BE2C (cell line): ENCODE measurements at regions not wholly inside any gene's neighbourhood (a gene's known extent, or its start where the extent isn't known, plus 50 kb on each side); places are given as distances from the start of the nearest gene placed in this dataset.

ENCODE experiments used
- DNase-seq: peaks from one replicate; pipeline ENCODE4 v3.0.0-alpha.2; 2020
- H3K27me3 ChIP-seq: fragments of 250-450 bp; sonication (Bioruptor Pico); 2 replicates; pipeline ENCODE4 v1.5.1; 2020; ENCODE audit warnings: mild to moderate bottlenecking
- H3K36me3 ChIP-seq: fragments of 250-450 bp; sonication (Bioruptor Pico); 2 replicates; pipeline ENCODE4 v1.5.1; 2020; ENCODE audit warnings: mild to moderate bottlenecking
- H3K4me1 ChIP-seq: fragments of 250-450 bp; sonication (Bioruptor Pico); 2 replicates; pipeline ENCODE4 v1.5.1; 2020
- H3K4me3 ChIP-seq: 2 replicates; pipeline ENCODE4 v1.5.1; 2011; ENCODE audit warnings: low read depth, low read length
- H3K9me3 ChIP-seq: fragments of 250-450 bp; sonication (Bioruptor Pico); 2 replicates; pipeline ENCODE4 v1.5.1; 2020
- TF ChIP-seq, protein P1 (sequence below): IDR thresholded peaks from 2 replicates; pipeline ENCODE4 v1.5.1; 2012; ENCODE audit warnings: mild to moderate bottlenecking, low read depth, low read length

DNA sequence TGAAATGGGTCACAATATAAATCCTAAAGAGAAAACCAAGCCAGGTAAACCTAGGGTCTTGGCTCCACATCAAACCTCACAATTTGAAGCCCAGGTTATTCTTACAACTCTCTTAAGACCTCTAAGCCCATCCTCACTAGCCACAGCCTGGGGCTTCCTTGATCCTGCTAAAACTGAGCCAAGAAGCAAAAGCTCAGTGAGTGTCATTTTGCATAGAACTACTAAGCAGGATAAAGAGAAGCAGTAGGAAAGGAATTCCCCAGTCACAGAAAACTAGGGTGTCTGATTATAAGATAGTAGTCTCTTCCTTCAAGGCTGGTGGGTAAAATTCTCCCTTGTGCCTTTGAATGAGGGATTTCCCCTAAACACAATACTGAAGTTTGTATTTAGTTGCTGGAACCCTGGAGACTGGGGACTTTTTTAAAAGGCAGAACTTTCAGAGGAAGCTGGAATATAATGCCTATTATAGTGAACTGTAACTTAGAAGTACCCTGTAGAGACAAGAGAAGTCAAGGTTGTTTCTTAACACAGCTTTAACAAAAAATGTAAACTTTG is 196.6 kb upstream of the KIAA1217 start:
- Histone ChIP-seq H3K36me3 (no peaks in the 10 kb centered on the region), H3K4me1 (no peaks in the 10 kb centered on the region), H3K27me3 (no peaks in the 10 kb centered on the region), H3K4me3 (no peak overlapping the region), H3K9me3 (no peaks in the 10 kb centered on the region)
- no peak for DNase-seq
- TF ChIP-seq, protein P1, sequence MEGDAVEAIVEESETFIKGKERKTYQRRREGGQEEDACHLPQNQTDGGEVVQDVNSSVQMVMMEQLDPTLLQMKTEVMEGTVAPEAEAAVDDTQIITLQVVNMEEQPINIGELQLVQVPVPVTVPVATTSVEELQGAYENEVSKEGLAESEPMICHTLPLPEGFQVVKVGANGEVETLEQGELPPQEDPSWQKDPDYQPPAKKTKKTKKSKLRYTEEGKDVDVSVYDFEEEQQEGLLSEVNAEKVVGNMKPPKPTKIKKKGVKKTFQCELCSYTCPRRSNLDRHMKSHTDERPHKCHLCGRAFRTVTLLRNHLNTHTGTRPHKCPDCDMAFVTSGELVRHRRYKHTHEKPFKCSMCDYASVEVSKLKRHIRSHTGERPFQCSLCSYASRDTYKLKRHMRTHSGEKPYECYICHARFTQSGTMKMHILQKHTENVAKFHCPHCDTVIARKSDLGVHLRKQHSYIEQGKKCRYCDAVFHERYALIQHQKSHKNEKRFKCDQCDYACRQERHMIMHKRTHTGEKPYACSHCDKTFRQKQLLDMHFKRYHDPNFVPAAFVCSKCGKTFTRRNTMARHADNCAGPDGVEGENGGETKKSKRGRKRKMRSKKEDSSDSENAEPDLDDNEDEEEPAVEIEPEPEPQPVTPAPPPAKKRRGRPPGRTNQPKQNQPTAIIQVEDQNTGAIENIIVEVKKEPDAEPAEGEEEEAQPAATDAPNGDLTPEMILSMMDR, result no peak

- Histone ChIP-seq H3K4me1 (no peaks in the 10 kb centered on the region), H3K36me3 (no peaks in the 10 kb centered on the region), H3K4me3 (no peak overlapping the region), H3K27me3 (no peaks in the 10 kb centered on the region), H3K9me3 (no peaks in the 10 kb centered on the region)
- TF ChIP-seq, protein P1, result no peak
- no peak for DNase-seq
Measured at GRCh38 chr10:24027107-24027506, 181.8 kb upstream of the KIAA1217 start.

GRCh38 chr10:24034571-24034970 is 174.4 kb upstream of the KIAA1217 start:
- H3K36me3 ChIP-seq, result no peaks in the 10 kb centered on the region
- TF ChIP-seq, protein P1, result no peak
- H3K9me3 ChIP-seq, result no peaks in the 10 kb centered on the region
- DNase-seq, result no peak
- no peaks in the 10 kb centered on the region for H3K4me1 ChIP-seq
- H3K4me3 ChIP-seq, result no peak overlapping the region
- no peaks in the 10 kb centered on the region for H3K27me3 ChIP-seq

GRCh38 chr10:24035761-24036160 is 173.2 kb upstream of the KIAA1217 start:
- Histone ChIP-seq H3K4me1 (no peaks in the 10 kb centered on the region), H3K4me3 (no peak overlapping the region), H3K27me3 (no peaks in the 10 kb centered on the region), H3K9me3 (no peaks in the 10 kb centered on the region), H3K36me3 (no peaks in the 10 kb centered on the region)
- no peak for DNase-seq
- TF ChIP-seq, protein P1, result no peak

GRCh38 chr10:24039315-24039714 is 169.6 kb upstream of the KIAA1217 start:
- no peak overlapping the region for H3K4me3 ChIP-seq
- no peak for DNase-seq
- H3K9me3 ChIP-seq, result no peaks in the 10 kb centered on the region
- no peaks in the 10 kb centered on the region for H3K36me3 ChIP-seq
- TF ChIP-seq, protein P1, result no peak
- H3K4me1 ChIP-seq, result no peaks in the 10 kb centered on the region
- no peaks in the 10 kb centered on the region for H3K27me3 ChIP-seq

DNA sequence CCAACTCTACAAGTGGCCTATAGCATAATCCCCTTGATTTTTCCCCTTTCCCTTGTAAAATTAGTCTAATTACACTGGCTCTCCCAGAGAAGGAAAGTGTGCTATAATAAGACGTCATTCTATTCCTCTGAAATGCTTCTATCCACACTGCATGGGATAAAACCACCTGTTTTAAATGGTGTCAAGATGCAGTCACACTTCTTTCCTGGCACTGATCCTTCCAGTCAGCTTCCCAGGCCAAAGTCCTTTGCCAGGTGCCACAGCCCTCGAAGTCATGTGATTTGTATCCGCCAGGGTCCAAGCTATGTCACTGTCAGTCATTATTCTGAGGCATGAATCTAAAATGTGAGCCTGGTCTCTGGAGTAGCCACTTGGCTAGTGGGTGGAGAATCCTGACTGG is 169.0 kb upstream of the KIAA1217 start:
- Histone ChIP-seq H3K4me3 (no peak overlapping the region), H3K36me3 (no peaks in the 10 kb centered on the region), H3K4me1 (no peaks in the 10 kb centered on the region), H3K27me3 (no peaks in the 10 kb centered on the region), H3K9me3 (no peaks in the 10 kb centered on the region)
- no peak for DNase-seq
- TF ChIP-seq, protein P1, result no peak
